H1 (cell line): ENCODE measurements at regions not wholly inside any gene's neighbourhood (a gene's known extent, or its start where the extent isn't known, plus 50 kb on each side); places are given as distances from the start of the nearest gene placed in this dataset.

Experiments used
- CEBPB ChIP-seq: IDR thresholded peaks from 2 replicates; pipeline ENCODE4 v1.6.1; 2012; ENCODE audit warnings: low read depth, low read length
- CHD7 ChIP-seq: fragments of 300-600 bp; sonication (generic); IDR thresholded peaks from 2 replicates; pipeline ENCODE4 v1.7.1; 2012; ENCODE audit warnings: low read length, moderate library complexity, mild to moderate bottlenecking, inconsistent platforms; ENCODE audit not compliant: insufficient replicate concordance
- GTF2F1 ChIP-seq: IDR thresholded peaks from 2 replicates; pipeline ENCODE4 v1.6.1; 2012; ENCODE audit warnings: low read depth, low read length, improper control_type of control experiment, borderline replicate concordance
- HDAC2 ChIP-seq, 2 experiments: fragments of 300-600 bp in 1 of 2; sonication (generic) in 1 of 2; IDR thresholded peaks; 2 replicates each; pipeline ENCODE4 v1.6.1; 2011 to 2012; ENCODE audit warnings: low read depth in 2 of 2, low read length in 2 of 2, mild to moderate bottlenecking in 2 of 2, moderate library complexity in 2 of 2, borderline replicate concordance in 1 of 2, inconsistent platforms in 1 of 2
- JUND ChIP-seq: IDR thresholded peaks from 2 replicates; pipeline ENCODE4 v1.6.1; 2011; ENCODE audit warnings: mild to moderate bottlenecking, improper control_type of control experiment, low read length
- KDM1A ChIP-seq: fragments of 200-600, 300-600 bp; sonication (generic); IDR thresholded peaks from 2 replicates; pipeline ENCODE4 v1.7.1; 2016; ENCODE audit warnings: mild to moderate bottlenecking, low read length, borderline replicate concordance
- POLR2A ChIP-seq, 2 experiments: IDR thresholded peaks; 1 replicate in 1 of 2; 2 replicates in 1 of 2; pipeline ENCODE4 v1.6.1; 2011; ENCODE audit warnings: low read depth in 2 of 2, low read length in 2 of 2, mild to moderate bottlenecking in 2 of 2; ENCODE audit errors: control extremely low read depth in 1 of 2
- SIRT6 ChIP-seq: IDR thresholded peaks from one replicate; pipeline ENCODE4 v1.7.1; 2012; ENCODE audit warnings: low read length, inconsistent platforms
- SP1 ChIP-seq: IDR thresholded peaks from 2 replicates; pipeline ENCODE4 v1.6.1; 2011; ENCODE audit warnings: low read depth, low read length
- SP2 ChIP-seq: IDR thresholded peaks from 2 replicates; pipeline ENCODE4 v1.6.1; 2012; ENCODE audit warnings: mild to moderate bottlenecking, low read length, inconsistent platforms
- TAF7 ChIP-seq: optimal IDR thresholded peaks from 2 replicates; pipeline ENCODE3; 2011; ENCODE audit warnings: low read depth, mild to moderate bottlenecking, inconsistent platforms, low read length, moderate library complexity, borderline replicate concordance

- TF ChIP-seq CHD7 (no peak), TAF7 (no peak), KDM1A (no peak), SIRT6 (no peak), CEBPB (no peak), SP2 (no peak), GTF2F1 (no peak), HDAC2 (IDR thresholded peaks at IDR 0.05; ENCODE audit: borderline replicate concordance in 1 of 2, low read depth in 2 of 2, low read length in 2 of 2) (no peak), JUND (no peak), POLR2A (IDR thresholded peaks at IDR 0.05; ENCODE audit: control extremely low read depth in 1 of 2, low read depth in 2 of 2, low read length in 2 of 2) (no peak), SP1 (no peak)
These were observed 432.3 kb downstream of the PTPRU start (continued) for GRCh38 chr1:29668551-29669157.
